ENCODE measurements at regions not wholly inside any gene's neighbourhood (a gene's known extent, or its start where the extent isn't known, plus 50 kb on each side); places are given as distances from the start of the nearest gene placed in this dataset.
"Not testable (repeated sequence)": the region's sequence is repeated elsewhere in the genome, so short reads cannot be mapped to it uniquely, and the experiment has no call there.

DNA sequence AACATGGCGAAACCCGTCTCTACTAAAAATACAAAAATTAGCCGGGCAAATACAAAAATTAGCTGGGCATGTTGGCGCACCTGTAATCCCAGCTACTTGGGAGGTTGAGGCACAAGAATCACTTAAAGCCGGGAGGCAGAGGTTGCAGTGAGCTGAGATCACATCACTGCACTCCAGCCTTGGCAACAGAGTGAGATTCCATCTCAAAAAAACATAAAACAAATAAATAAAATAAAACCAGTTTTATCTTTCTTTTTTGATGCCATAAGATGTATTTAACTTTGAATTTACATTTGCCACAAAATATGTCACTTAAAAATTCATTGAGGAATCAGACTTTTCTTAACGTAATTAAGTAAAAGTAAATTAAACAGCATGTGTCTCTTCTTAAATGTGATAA is 113.3 kb upstream of the ERRFI1 start:
- DNase-seq, result no peak

DNA sequence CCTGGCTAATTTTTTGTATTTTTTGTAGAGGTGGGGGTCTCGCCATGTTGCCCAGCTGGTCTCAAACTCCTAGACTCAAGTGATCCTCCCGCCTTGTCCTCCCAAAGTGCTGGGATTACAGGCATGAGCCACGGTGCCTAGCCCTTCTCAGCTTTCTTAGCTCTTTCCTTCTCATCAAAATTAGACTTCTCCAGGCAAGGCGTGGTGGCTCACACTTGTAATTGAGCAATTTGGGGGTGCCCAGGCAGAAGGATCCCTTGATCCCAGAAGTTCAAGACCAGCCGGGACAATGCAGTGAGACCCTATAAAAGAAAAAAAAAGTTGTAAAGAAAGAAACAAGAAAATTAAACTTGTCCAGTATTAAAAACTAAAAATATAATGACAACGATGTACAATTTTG is 112.6 kb upstream of the ERRFI1 start:
- DNase-seq, result no peak

DNA sequence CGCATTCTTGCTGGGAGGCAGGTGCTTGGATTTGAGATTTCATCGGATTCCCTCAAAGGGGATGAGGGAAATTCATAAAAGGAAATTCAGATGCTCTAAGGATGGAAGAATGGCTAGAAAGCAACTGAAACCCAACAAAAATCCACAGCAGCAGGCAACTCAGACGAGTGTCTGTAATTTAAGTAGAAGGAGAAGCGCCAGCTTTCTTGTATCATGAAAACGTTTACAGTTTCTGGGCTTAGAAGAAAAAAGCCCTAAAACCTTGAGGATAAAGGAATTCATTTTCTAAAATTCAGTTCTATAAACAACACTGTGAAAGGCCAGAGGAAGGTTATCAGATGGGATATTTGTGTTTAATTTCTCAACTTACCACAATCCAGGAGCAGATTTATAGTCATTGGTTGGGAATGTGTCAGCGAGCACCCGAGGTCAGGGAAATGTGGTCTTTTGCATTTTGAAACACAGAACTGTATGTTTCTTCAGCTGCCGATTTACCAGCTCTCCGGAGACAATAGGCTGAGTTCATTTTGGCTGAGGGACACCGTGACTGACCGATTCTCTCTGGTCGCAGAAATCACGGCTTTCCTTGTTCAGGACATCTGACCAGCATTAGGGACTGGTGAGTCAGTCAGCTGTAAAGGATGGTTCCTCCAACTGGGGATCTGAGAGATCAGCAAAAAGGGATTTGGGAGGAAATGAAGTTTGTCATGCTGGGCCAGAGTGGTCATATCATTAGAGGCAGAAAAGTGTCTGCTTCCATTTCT is 111.6 kb upstream of the ERRFI1 start:
- DNase-seq, result no peak

DNA sequence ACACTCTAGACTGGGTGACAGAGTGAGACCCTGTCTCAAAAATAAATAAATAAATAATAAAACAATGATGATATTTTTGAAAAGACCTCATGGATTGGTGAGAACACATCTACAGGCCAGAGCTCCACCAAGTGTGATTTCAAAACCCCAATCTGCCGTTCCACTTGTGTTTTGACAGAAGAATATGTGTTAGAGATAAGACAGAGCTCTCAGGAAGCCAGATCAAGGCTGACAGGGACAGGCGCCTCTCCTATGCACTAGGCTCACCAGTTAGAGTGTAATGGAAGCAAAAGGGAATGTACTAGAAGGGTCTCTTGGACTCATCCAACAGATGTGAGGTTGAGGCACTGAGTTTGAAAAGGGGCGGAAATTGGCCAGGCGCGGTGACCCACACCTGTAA is 110.7 kb upstream of the ERRFI1 start:
- no peak for DNase-seq

DNA sequence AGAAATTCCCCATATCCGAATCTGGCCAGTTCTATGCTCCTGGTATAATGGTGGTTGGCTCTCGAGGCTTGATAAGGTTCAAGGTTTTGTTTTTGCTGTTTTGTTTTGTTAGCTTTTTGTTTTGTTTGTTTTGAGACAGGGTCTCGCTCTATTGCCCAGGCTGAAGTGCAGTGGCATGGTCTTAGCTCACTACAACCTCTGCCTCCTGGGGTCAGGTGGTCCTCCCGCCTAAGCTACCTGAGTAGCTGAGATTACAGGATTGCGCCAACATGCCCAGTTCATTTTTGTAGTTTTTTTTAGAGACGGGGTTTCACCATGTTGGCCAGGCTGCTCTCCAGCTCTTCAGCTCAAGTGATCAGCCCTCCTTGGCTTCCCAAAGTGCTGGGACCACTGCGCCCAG is 109.1 kb upstream of the ERRFI1 start:
- DNase-seq, result no peak

DNA sequence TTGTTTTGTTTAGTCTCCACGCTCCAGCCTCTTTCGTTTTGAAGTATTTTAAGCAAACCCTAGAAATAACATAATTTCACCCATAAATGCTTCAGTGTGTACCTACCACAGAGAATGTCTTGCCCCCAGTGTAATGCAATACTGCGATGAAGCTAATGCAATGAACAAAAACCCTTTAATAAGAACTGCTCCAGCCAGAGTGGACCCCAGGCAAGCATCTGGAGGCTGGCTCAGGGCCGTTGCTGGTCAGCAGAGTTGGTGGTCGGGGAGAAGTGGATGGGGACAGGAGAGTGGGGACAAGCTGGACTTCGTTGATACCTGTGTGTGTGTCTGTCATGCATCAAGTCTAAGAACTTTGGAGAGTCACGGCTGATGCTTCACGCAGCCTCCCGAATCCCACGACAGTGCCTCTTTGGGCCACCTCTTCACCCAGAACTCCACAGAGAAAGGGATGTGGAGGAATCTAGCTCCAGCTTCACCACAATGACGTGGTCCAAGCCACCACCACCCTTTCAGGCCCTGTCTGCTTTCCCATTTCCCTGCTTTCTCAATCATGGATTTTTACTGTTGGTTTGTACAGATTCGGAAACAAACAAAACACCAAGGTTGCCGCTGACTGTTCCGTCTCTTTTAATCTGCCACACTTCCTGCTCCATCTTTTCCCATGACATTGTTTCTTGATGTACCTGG is 108.6 kb upstream of the ERRFI1 start:
- no peak for DNase-seq

DNA sequence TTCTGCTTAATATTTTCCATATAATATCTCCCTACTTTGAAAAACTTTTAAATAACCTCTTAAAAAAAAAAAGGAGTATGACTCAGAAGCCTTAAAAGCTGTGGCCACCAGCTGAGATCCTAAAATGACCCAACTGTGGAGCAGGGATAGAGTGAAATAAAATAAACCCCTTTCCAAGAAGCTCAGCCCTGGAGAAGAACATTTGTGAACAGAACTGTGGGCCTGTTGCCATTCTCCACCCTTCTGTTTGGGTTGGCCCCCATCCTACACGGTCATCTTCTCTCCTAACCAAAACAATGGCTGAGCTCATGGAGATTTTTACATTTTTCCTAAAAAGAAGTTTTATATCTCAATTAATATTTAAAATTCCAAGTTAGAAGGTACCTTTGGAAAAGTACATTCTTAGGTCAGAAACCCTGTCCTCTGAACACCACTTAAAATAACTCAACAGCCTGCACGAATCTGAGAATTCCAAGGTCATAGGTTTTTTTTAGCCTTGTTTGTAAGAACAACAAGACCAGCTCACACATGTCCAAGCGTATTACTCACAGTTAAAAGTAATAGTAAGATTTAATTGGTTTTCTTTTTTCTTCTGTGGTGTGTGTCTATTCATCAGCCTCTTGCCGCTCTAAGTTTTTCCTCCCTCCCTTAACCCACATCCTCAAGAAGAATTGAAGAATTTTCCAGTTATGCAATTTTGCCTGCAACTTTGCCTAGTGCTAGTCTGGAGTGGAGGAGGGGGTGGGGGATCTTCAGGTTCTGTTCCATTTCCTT is 107.7 kb upstream of the ERRFI1 start:
- no peak for DNase-seq

DNA sequence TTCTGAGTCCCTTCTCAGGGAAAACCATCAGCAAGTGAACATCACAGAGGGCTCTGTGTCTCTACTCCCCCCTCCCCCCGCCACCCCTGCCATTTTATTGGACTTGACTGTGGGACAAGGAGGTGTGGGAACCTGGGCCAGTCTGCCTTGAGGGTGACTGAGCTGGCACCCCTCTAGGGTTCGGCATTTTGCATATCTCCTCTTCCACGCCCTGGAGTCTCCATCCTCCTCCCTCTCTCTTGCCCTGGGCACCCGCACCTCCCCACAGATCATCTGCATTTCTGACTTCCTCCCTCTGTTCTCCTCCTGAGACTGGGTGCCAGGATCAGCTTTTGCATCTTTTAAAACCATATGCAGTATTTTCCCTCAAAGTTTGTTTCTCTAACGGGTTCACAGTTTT is 107.1 kb upstream of the ERRFI1 start:
- no peak for DNase-seq

DNA sequence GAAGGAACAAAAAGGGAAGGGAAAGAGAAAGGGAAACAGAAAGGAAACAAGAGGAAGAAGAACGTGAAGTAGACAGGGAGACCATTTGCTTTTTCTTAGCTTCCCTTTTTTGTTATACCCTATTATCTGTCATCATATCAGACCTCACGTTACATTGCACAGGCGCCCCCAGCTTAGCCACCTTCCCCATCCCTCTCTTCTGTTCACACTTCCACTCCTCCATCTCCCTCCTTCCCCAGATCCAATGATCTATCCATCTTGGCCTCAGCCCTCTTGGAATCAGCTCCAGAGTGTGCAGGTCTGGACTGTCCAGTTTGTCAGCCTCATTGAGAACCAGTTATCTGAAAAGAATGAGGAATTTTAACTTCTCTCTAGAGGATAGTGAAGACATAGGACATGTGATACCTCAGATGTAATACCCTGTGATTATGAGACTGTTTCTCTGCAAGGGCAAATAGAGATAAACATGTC is 101.1 kb upstream of the ERRFI1 start:
- DNase-seq, result no peak

DNA sequence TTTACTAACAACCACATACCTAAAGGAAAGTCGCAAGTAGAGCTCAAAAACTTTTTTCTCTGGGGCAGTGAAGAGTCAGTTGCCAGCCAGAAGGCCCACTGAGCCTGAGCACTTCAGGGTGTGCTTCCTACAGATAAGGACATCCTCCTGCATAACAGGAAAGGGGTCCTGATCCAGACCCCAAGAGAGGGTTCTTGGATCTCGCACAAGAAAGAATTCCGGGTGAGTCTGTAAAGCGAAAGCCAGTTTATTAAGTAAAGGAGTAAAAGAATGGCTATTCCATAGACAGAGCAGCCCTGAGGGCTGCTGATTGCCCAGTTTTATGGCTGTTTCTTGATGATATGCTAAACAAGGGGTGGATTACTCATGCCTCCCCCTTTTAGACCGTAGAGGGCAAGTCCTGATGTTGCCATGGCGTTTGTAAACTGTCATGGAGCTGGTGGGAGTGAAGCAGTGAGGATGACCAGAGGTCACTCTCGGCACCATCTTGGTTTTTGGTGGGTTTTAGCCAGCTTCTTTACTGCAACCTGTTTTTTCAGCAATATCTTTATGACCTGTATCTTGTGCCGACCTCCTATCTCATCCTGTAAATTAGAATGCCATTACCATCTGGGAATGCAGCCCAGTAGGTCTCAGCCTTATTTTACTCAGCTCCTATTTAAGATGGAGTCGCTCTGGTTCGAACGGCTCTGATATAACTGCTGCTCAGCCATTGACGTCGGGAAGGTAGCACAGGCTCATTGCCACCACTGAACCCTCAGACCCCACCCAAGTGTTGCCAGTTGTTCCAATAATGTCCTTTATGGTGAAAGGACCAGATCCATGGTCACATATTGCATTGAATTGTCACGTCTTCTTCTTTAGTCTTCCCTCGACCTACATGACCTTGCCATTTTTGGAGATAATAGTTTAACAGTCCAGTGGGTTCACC is 96.6 kb upstream of the ERRFI1 start:
- DNase-seq, result no peak

DNA sequence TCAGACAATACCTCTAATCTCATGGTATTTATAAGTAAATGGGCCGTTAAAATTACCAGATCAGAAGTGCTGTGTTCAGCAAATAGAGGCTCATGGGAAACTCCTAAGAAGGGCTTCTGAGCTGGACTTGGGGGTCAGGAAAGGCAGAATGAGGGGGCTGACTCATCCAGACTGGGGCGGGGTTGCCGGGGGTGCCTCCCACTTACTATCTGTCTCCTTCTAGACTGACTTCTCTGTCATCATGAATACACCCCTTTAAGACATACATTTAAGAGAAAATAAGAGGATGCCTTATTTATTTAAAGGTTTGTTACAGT is 96.0 kb upstream of the ERRFI1 start:
- DNase-seq, result no peak

DNA sequence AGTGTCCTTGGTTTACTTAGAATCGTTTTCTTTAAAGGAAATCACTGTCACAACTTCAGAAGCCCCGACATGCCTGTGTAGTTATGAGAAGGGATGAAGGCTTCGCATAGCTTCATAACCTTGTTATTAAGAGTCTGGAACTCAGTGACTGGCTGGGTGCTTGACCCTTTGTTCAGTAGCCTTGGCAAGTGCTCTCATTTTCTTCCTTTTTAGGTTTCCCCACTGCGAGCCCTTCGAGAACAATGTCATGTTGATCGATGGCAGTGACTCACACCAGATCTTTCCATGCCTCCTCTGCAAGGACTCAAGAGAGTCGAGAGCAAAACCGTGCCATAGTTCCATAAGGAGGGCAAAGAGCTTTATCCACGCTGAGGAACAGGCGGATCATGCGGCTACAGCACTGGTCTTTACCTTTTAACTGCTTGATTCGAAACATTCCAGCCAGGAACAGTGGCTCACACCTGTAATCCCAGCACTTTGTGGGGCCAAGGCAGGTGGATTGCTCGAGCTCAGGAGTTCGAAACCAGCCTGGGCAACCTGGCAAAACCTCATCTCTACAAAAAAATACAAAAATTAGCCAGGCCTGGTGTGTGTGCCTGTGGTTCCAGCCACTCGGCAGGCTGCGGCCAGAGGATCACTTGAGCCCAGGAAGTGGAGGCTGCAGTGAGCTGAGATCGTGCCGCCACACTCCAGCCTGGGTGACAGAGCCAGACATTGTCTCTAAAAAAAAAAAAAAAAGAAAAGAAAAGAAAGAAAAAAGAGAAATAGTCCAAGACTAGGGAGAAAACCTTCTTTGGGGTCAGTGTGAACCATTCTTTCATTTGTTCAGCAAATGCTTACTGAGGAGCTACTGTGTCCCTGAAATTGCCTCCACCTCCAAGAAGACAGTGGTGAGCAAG is 95.4 kb upstream of the ERRFI1 start:
- no peak for DNase-seq

DNA sequence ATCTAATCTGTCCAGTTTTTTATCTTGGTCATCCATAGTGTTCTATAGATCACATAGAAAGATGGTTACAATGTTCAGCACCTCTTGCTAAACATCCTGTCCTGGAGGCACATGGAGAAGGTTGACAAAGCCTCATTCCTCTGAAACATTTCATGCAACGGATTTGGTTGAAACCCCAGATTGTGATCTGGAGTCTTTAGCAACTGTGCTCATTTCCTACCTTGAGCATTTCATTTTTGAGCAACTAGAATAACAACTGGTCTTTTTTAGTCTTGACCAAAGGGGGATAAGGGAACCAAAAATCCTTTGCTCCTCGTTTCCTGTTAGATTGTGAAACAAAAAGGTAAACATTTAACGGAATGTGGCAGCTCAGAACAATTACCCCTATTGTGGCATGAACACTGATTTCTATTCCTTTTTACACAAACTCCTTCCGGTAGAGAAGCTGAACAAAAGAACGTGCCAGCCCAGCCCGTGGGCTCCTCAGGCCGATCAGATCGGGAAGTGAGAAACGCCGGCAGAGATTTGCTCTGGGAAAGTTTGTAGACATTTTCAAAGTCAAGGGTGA is 94.7 kb upstream of the ERRFI1 start:
- DNase-seq, result no peak

DNA sequence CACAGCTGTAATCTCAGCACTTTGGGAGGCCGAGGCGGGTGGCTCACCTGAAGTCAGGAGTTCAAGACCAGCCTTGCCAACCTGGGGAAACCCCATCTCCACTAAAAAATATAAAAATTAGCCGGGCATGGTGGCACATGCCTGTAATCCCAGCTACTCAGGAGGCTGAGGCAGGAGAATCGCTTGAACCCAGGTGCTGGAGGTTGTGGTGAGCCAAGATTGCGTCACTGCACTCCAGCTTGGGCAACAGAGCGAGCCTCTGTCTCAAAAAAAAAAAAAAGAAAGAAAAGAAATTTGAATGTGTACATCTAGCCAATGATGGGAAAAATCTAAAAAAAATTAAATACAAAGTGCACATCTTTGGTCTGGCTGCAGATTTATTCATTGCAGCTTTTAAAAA is 92.6 kb upstream of the ERRFI1 start:
- not testable (repeated sequence) for DNase-seq

DNA sequence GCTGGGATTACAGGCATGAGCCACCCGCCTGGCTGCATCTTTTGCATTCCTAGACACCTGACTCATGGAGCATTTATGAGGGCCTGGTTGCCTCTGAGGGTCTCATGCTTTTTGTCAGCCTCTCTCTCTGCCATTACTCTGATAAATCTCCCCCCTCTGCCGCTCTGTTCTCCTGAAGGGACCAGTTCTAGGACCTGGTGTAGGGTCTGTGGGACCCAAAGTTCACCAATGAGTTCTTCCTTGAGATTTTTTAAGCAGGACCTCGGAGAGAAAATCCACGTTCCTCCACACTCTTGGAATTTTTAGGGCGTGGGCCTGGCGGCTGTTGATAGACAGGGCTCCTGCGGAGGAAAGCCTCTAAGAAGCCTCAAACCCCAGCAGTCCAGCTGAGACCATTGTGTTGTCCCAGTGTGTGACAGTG is 91.9 kb upstream of the ERRFI1 start:
- DNase-seq, result no peak

DNA sequence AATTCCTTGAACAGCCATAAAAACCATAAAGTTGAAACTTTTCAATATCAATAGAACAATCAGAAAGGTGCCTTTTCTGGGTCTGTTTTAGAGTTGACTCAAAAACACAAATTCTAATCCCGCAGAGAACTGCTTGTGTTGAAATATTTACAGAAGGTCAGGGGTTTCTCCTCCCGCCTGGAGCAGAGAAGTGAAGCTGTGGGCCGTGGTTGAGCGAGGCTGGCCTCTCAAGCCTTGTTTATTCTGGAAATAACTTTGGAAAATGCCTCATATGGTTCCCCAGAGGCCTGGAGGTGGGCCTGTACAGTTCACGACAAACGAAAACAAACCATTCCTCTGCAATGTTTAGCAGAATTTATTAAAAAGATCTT is 90.8 kb upstream of the ERRFI1 start:
- DNase-seq, result no peak

DNA sequence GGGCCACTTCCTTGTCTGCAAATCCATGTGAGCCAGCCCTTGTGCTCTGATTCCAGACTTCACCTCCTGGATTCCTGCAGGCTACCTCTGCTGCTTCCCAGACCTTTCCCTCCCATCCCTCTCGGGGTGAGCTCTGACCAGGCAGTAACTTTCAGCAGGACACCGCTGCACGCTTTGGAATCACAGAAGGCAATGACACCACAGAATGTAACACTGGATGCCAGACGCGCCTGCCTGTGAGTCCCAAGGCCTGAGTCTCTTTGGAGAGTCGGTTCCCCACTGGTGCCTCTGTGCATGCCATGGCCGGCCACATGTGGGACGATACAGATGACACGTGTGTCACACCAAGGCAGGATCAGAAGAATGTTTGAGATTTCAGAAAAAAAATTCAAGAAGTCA is 89.7 kb upstream of the ERRFI1 start:
- no peak for DNase-seq

DNA sequence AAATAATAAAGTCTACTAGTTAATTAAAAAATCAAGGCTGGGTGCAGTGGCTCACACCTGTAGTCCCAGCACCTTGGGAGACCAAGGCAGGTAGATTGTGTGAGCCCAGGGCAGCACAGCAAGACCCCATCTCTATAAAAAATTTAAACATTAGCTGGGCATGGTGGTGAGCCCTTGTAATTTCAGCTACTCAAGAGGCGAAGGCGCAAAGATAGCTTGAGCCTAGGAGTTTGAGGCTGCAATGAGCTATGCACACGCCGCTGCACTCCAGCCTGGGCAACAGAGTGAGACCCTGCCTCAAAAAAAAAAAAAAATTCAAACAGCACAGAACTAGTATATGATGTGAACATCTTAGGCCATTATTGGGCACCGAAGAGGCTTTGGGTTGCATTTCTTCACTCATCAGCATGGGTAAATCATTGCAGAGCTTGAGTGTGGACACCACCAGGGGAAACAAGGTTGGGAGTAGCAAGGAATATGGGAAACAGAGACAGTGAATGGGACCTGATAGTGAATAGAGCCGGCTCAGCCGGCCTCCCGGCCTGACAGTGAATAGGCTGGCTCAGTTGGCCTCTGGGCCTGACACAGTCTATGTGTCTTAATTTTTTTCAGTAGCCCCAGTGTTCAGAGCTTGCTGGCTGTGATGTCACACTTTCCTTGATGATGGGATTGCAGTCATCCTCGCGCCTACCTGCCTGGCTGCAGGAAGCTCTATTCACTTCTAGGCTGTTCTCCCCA is 89.1 kb upstream of the ERRFI1 start:
- no peak for DNase-seq

DNA sequence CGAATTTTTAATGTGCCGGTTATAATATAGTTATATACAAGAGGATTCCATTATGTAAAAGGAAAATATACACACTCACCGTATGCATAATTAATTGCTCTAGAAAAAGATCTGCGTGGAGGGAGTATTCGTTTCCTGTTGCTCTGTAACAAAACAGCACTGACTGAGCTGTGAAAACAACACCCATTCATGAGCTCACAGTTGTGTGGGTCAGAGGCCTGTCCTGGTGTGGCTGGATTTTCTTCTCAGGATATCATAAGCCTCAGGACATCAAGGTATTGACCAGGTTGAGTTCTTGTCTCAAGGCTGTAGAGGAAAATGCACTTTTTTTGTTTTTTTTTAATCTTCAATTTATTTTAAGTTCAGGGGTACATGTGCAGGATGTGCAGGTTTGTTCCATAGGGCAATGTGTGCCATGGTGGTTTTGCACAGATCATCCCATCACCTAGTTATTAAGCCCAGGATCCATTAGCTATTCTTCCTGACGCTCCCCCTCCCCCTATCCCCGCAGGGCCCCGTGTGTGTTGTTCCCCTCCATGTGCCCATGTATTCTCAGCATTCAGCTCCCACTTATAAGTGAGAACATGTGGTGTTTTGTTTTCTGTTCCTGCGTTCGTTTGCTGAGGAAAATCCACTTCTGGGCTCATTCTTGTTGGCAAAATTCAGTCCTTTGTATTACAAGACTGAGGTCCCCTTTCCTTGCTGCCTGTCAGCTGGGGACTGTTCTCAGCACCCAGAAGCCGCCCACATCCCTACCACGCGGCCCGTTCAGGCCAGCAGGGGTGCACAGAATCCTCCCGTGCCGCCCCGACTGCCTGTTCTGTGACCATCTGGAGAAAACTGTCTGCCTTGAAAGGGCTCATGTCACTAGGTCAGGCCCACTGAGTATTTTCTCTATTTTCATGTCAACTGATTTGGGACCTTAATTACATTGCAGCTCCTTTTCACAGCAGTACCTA is 87.4 kb upstream of the ERRFI1 start:
- DNase-seq, result no peak
